ENCODE measurements at regions not wholly inside any gene's neighbourhood (a gene's known extent, or its start where the extent isn't known, plus 50 kb on each side); places are given as distances from the start of the nearest gene placed in this dataset.

GRCh38 chr10:2543142-2543886, 524.0 kb upstream of the PFKP start:
- no peak overlapping the region for H3K4me3 ChIP-seq (ENCODE audit: low read depth, low read length)
- H3K27ac ChIP-seq (ENCODE audit: extremely low read depth, low read depth, low read length), result no peak overlapping the region
- ChIA-PET CTCF (interaction anchor here (0.6 kb wide), 2 partner anchors 405 to 827 kb away, joined by 3 read pairs; no protein-coding TSS in a partner anchor), POLR2A (no interaction called here)
- no peaks in the 10 kb centered on the region for H3K9me3 ChIP-seq (ENCODE audit: control insufficient read depth, insufficient read depth, low read depth, low read length)
- TF ChIP-seq ZNF37A (tag by site-specific recombination; IDR thresholded peaks at IDR 0.05) (no peak), ZNF692 (tag by site-specific recombination; IDR thresholded peaks at IDR 0.05) (no peak), ZNF302 (tag by site-specific recombination; IDR thresholded peaks at IDR 0.05; ENCODE audit: low read depth) (no peak), ZNF555 (tag by site-specific recombination; conservative IDR thresholded peaks at IDR 0.05) (no peak), TRIM28 (IDR thresholded peaks at IDR 0.05; ENCODE audit: borderline replicate concordance, low read length) (no peak), ZNF248 (tag by site-specific recombination; IDR thresholded peaks at IDR 0.05) (no peak), ZNF202 (tag by site-specific recombination; IDR thresholded peaks at IDR 0.05; ENCODE audit: borderline replicate concordance) (no peak), INSM2 (tag by site-specific recombination; IDR thresholded peaks at IDR 0.05) (no peak), PRDM6 (tag by site-specific recombination; IDR thresholded peaks at IDR 0.05) (no peak), ZNF561 (tag by site-specific recombination; IDR thresholded peaks at IDR 0.05; ENCODE audit: borderline replicate concordance) (no peak), ZNF416 (tag by site-specific recombination; IDR thresholded peaks at IDR 0.05) (no peak), ZNF24 (tag by site-specific recombination; IDR thresholded peaks at IDR 0.05) (no peak), ZBTB44 (tag by site-specific recombination; IDR thresholded peaks at IDR 0.05) (no peak), EGR2 (tag by site-specific recombination; IDR thresholded peaks at IDR 0.05; ENCODE audit: low read depth) (no peak), ZNF664 (tag by site-specific recombination; IDR thresholded peaks at IDR 0.05) (no peak), ZNF660 (tag by site-specific recombination; IDR thresholded peaks at IDR 0.05) (no peak), ZNF792 (tag by site-specific recombination; IDR thresholded peaks at IDR 0.05) (no peak)
- H3K4me1 ChIP-seq (ENCODE audit: control insufficient read depth, insufficient read depth, low read length), result no peaks in the 10 kb centered on the region
- H3K36me3 ChIP-seq (ENCODE audit: control insufficient read depth in 2 of 2, insufficient read depth in 1 of 2, low read length in 2 of 2), result no peaks in the 10 kb centered on the region

- Histone ChIP-seq H3K36me3 (ENCODE audit: control insufficient read depth in 2 of 2, insufficient read depth in 1 of 2, low read length in 2 of 2) (no peaks in the 10 kb centered on the region), H3K4me1 (ENCODE audit: control insufficient read depth, insufficient read depth, low read length) (no peaks in the 10 kb centered on the region), H3K9me3 (ENCODE audit: control insufficient read depth, insufficient read depth, low read depth, low read length) (no peaks in the 10 kb centered on the region), H3K4me3 (ENCODE audit: low read depth, low read length) (no peak overlapping the region), H3K27ac (ENCODE audit: extremely low read depth, low read depth, low read length) (no peak overlapping the region)
- CTCF ChIA-PET, result interaction anchor here (0.6 kb wide), 1 partner anchor 268 kb away, joined by 3 read pairs; no protein-coding TSS in a partner anchor
- POLR2A ChIA-PET, result no interaction called here
- TF ChIP-seq ZNF473 (tag by site-specific recombination; IDR thresholded peaks at IDR 0.05) (no peak), ZIC2 (tag by site-specific recombination; IDR thresholded peaks at IDR 0.05) (no peak), ZNF670 (tag by site-specific recombination; IDR thresholded peaks at IDR 0.05; ENCODE audit: low read depth) (no peak), MEIS1 (CRISPR knock-in tag; IDR thresholded peaks at IDR 0.05; ENCODE audit: borderline replicate concordance) (no peak), ELK4 (IDR thresholded peaks at IDR 0.05; ENCODE audit: borderline replicate concordance, low read depth, low read length) (no peak), ZNF624 (tag by site-specific recombination; IDR thresholded peaks at IDR 0.05) (no peak), ZNF391 (tag by site-specific recombination; IDR thresholded peaks at IDR 0.05; ENCODE audit: borderline replicate concordance, low read depth) (no peak), ZNF362 (tag by site-specific recombination; IDR thresholded peaks at IDR 0.05) (no peak)
Observed at GRCh38 chr10:2541176-2541575, 526.2 kb upstream of the PFKP start.
